ENCODE measurements at regions not wholly inside any gene's neighbourhood (a gene's known extent, or its start where the extent isn't known, plus 50 kb on each side); places are given as distances from the start of the nearest gene placed in this dataset.

DNA sequence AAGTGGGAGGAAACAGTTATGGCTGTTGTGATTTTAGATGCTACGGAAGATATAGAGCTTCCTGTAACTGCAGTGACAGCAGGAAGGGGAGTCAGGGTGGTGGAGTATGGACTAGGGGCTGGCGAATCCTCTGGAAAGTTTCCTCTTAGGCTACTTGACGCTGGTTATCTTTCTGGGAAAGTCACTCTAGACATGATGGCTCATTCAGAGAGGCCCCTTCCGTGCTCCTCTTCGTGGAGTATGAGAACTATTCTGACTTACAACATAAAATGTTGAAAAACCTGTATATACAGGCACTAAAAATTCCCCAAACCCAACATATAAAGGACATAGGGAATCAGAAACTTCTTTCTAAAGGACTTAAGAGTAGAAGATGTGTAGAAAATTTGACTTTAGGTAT, 78.8 kb downstream of the C18orf54 start:
- TF ChIP-seq, protein P1, sequence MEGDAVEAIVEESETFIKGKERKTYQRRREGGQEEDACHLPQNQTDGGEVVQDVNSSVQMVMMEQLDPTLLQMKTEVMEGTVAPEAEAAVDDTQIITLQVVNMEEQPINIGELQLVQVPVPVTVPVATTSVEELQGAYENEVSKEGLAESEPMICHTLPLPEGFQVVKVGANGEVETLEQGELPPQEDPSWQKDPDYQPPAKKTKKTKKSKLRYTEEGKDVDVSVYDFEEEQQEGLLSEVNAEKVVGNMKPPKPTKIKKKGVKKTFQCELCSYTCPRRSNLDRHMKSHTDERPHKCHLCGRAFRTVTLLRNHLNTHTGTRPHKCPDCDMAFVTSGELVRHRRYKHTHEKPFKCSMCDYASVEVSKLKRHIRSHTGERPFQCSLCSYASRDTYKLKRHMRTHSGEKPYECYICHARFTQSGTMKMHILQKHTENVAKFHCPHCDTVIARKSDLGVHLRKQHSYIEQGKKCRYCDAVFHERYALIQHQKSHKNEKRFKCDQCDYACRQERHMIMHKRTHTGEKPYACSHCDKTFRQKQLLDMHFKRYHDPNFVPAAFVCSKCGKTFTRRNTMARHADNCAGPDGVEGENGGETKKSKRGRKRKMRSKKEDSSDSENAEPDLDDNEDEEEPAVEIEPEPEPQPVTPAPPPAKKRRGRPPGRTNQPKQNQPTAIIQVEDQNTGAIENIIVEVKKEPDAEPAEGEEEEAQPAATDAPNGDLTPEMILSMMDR (conservative IDR thresholded peaks at IDR 0.05): no peak
- TF ChIP-seq ZFX (IDR thresholded peaks at IDR 0.05): no peak
